ENCODE measurements at regions not wholly inside any gene's neighbourhood (a gene's known extent, or its start where the extent isn't known, plus 50 kb on each side); places are given as distances from the start of the nearest gene placed in this dataset.
"Not testable (repeated sequence)": the region's sequence is repeated elsewhere in the genome, so short reads cannot be mapped to it uniquely, and the experiment has no call there.

- no peak for TF ChIP-seq ARNT (IDR thresholded peaks at IDR 0.05)
- TF ChIP-seq NFRKB (IDR thresholded peaks at IDR 0.05) = no peak
- TF ChIP-seq SP1 (IDR thresholded peaks at IDR 0.05) = no peak
- TF ChIP-seq TARDBP (IDR thresholded peaks at IDR 0.05) = no peak
- no peak for TF ChIP-seq ELF4 (IDR thresholded peaks at IDR 0.05)
- no peak for TF ChIP-seq HDGF (IDR thresholded peaks at IDR 0.05; ENCODE audit: borderline replicate concordance)
- TF ChIP-seq SUZ12 (IDR thresholded peaks at IDR 0.05) = no peak
- no peak for TF ChIP-seq L3MBTL2 (conservative IDR thresholded peaks at IDR 0.05)
- TF ChIP-seq CTBP1 (IDR thresholded peaks at IDR 0.05; ENCODE audit: borderline replicate concordance) = no peak
- no peak for DNase-seq (ENCODE audit: extremely low spot score)
- ChIA-PET POLR2A (no interaction called here), CTCF (no interaction called here)
These were observed 148.9 kb upstream of the FGF16 start for GRCh38 chrX:77298296-77298695.

- TF ChIP-seq LEF1 (IDR thresholded peaks at IDR 0.05; ENCODE audit: borderline replicate concordance) = no peak
- no peak for TF ChIP-seq CTBP1 (IDR thresholded peaks at IDR 0.05; ENCODE audit: borderline replicate concordance)
- no peak for TF ChIP-seq TARDBP (IDR thresholded peaks at IDR 0.05)
- no peak for TF ChIP-seq FOXK2 (IDR thresholded peaks at IDR 0.05)
- TF ChIP-seq NFRKB (IDR thresholded peaks at IDR 0.05) = no peak
- TF ChIP-seq ELF4 (IDR thresholded peaks at IDR 0.05) = no peak
- no peak for TF ChIP-seq SUZ12 (IDR thresholded peaks at IDR 0.05)
- no peak for TF ChIP-seq PKNOX1 (IDR thresholded peaks at IDR 0.05)
- TF ChIP-seq HDGF (IDR thresholded peaks at IDR 0.05; ENCODE audit: borderline replicate concordance) = no peak
- no peak for TF ChIP-seq SP1 (IDR thresholded peaks at IDR 0.05)
- no peak for TF ChIP-seq FOXM1 (IDR thresholded peaks at IDR 0.05; ENCODE audit: borderline replicate concordance)
- no peak for TF ChIP-seq FOXA1 (IDR thresholded peaks at IDR 0.05)
- CTCF ChIA-PET = no interaction called here
- POLR2A ChIA-PET = no interaction called here
- DNase-seq (ENCODE audit: extremely low spot score) = no peak
These were observed 148.4 kb upstream of the FGF16 start for GRCh38 chrX:77298790-77299189.

- CTCF ChIA-PET = no interaction called here
- POLR2A ChIA-PET = no interaction called here
- TF ChIP-seq NFRKB (IDR thresholded peaks at IDR 0.05) (no peak), SP1 (IDR thresholded peaks at IDR 0.05) (no peak), TARDBP (IDR thresholded peaks at IDR 0.05) (no peak), FOXK2 (IDR thresholded peaks at IDR 0.05) (no peak), PKNOX1 (IDR thresholded peaks at IDR 0.05) (no peak), CTBP1 (IDR thresholded peaks at IDR 0.05; ENCODE audit: borderline replicate concordance) (no peak), ZNF384 (IDR thresholded peaks at IDR 0.05) (no peak), ARNT (IDR thresholded peaks at IDR 0.05) (no peak), ELF4 (IDR thresholded peaks at IDR 0.05) (no peak), L3MBTL2 (conservative IDR thresholded peaks at IDR 0.05) (no peak), HDGF (IDR thresholded peaks at IDR 0.05; ENCODE audit: borderline replicate concordance) (no peak)
- no peak for DNase-seq (ENCODE audit: extremely low spot score)
These were observed 147.6 kb upstream of the FGF16 start for GRCh38 chrX:77299549-77299948.

GRCh38 chrX:77342004-77342403, 105.2 kb upstream of the FGF16 start:
- POLR2A ChIA-PET = no interaction called here
- CTCF ChIA-PET = no interaction called here
- TF ChIP-seq NFRKB (IDR thresholded peaks at IDR 0.05) (no peak), SUZ12 (IDR thresholded peaks at IDR 0.05) (no peak), LEF1 (IDR thresholded peaks at IDR 0.05; ENCODE audit: borderline replicate concordance) (no peak), L3MBTL2 (conservative IDR thresholded peaks at IDR 0.05) (no peak)
- no peak for DNase-seq (ENCODE audit: extremely low spot score)

- DNase-seq (ENCODE audit: extremely low spot score) = no peak
- ChIA-PET CTCF (no interaction called here), POLR2A (no interaction called here)
- no peak for TF ChIP-seq LEF1 (IDR thresholded peaks at IDR 0.05; ENCODE audit: borderline replicate concordance)
- TF ChIP-seq TARDBP (IDR thresholded peaks at IDR 0.05) = no peak
- no peak for TF ChIP-seq CTBP1 (IDR thresholded peaks at IDR 0.05; ENCODE audit: borderline replicate concordance)
- no peak for TF ChIP-seq FOXA1 (IDR thresholded peaks at IDR 0.05)
- no peak for TF ChIP-seq NFRKB (IDR thresholded peaks at IDR 0.05)
- no peak for TF ChIP-seq SP1 (IDR thresholded peaks at IDR 0.05)
- no peak for TF ChIP-seq PKNOX1 (IDR thresholded peaks at IDR 0.05)
- no peak for TF ChIP-seq FOXM1 (IDR thresholded peaks at IDR 0.05; ENCODE audit: borderline replicate concordance)
- TF ChIP-seq ARNT (IDR thresholded peaks at IDR 0.05) = no peak
- no peak for TF ChIP-seq ZNF384 (IDR thresholded peaks at IDR 0.05)
- no peak for TF ChIP-seq HDGF (IDR thresholded peaks at IDR 0.05; ENCODE audit: borderline replicate concordance)
- no peak for TF ChIP-seq L3MBTL2 (conservative IDR thresholded peaks at IDR 0.05)
- TF ChIP-seq BHLHE40 (IDR thresholded peaks at IDR 0.05; ENCODE audit: borderline replicate concordance) = no peak
- TF ChIP-seq SUZ12 (IDR thresholded peaks at IDR 0.05) = no peak
- TF ChIP-seq ELF4 (IDR thresholded peaks at IDR 0.05) = no peak
- TF ChIP-seq FOXK2 (IDR thresholded peaks at IDR 0.05) = no peak
These were observed 100.3 kb upstream of the FGF16 start for GRCh38 chrX:77346859-77347258.

- TF ChIP-seq FOXA1 (IDR thresholded peaks at IDR 0.05) = no peak
- TF ChIP-seq CTBP1 (IDR thresholded peaks at IDR 0.05; ENCODE audit: borderline replicate concordance) = no peak
- TF ChIP-seq LEF1 (IDR thresholded peaks at IDR 0.05; ENCODE audit: borderline replicate concordance) = no peak
- ChIA-PET POLR2A (no interaction called here), CTCF (no interaction called here)
- no peak for DNase-seq (ENCODE audit: extremely low spot score)
These were observed 99.6 kb upstream of the FGF16 start for GRCh38 chrX:77347572-77347971.

- DNase-seq (ENCODE audit: extremely low spot score) = no peak
- POLR2A ChIA-PET = no interaction called here
- TF ChIP-seq SP1 (IDR thresholded peaks at IDR 0.05) = no peak
- no peak for TF ChIP-seq TARDBP (IDR thresholded peaks at IDR 0.05)
- TF ChIP-seq PKNOX1 (IDR thresholded peaks at IDR 0.05) = no peak
- TF ChIP-seq L3MBTL2 (conservative IDR thresholded peaks at IDR 0.05) = no peak
- no peak for TF ChIP-seq FOXA1 (IDR thresholded peaks at IDR 0.05)
- TF ChIP-seq LEF1 (IDR thresholded peaks at IDR 0.05; ENCODE audit: borderline replicate concordance) = no peak
- no peak for TF ChIP-seq CTBP1 (IDR thresholded peaks at IDR 0.05; ENCODE audit: borderline replicate concordance)
- TF ChIP-seq ZNF384 (IDR thresholded peaks at IDR 0.05) = no peak
- TF ChIP-seq ARNT (IDR thresholded peaks at IDR 0.05) = no peak
- no peak for TF ChIP-seq FOXK2 (IDR thresholded peaks at IDR 0.05)
- no peak for TF ChIP-seq BHLHE40 (IDR thresholded peaks at IDR 0.05; ENCODE audit: borderline replicate concordance)
- no peak for TF ChIP-seq SUZ12 (IDR thresholded peaks at IDR 0.05)
- no peak for TF ChIP-seq HDGF (IDR thresholded peaks at IDR 0.05; ENCODE audit: borderline replicate concordance)
- TF ChIP-seq FOXM1 (IDR thresholded peaks at IDR 0.05; ENCODE audit: borderline replicate concordance) = no peak
- no peak for TF ChIP-seq ELF4 (IDR thresholded peaks at IDR 0.05)
- TF ChIP-seq NFRKB (IDR thresholded peaks at IDR 0.05) = no peak
- CTCF ChIA-PET = no interaction called here
These were observed 57.3 kb upstream of the FGF16 start for GRCh38 chrX:77389891-77390290.

GRCh38 chrX:77390365-77390764, 56.8 kb upstream of the FGF16 start:
- POLR2A ChIA-PET; DNase-seq (ENCODE audit: extremely low spot score); CTCF ChIA-PET: not testable (repeated sequence)

All from HEK293T (cell line).